HG02759 (cell line): ENCODE measurements at regions not wholly inside any gene's neighbourhood (a gene's known extent, or its start where the extent isn't known, plus 50 kb on each side); places are given as distances from the start of the nearest gene placed in this dataset.
"Not testable (repeated sequence)": the region's sequence is repeated elsewhere in the genome, so short reads cannot be mapped to it uniquely, and the experiment has no call there.

Source experiments
- ATAC-seq: cut with Tn5 transposase; IDR thresholded peaks from one replicate; pipeline ENCODE4 v1.9.1; 2021; ENCODE audit warnings: mild to moderate bottlenecking, moderate library complexity; ENCODE audit not compliant: unreplicated experiment

DNA sequence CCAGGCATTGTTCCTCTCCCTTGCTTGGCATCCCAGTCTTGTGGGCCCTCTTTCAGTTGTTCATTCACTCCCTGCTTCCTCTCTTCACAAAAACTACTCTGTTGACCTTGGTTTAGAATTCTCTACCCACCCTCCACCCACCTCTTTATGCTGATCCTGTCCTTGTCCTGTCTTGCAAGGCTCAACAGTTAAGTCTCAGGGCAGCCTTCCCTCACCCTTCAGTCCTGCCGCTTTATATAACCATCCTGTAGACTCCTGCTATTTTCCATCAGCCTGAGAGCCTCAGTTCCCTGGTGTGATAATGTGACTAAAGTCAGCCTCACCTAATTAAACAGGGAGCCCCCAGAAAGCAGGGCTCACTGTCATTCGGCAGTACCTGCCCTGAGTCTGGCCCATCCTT lies 1763.0 kb downstream of the SPATA31A7 start:
- not testable (repeated sequence) for ATAC-seq
